ENCODE measurements at regions not wholly inside any gene's neighbourhood (a gene's known extent, or its start where the extent isn't known, plus 50 kb on each side); places are given as distances from the start of the nearest gene placed in this dataset.

DNA sequence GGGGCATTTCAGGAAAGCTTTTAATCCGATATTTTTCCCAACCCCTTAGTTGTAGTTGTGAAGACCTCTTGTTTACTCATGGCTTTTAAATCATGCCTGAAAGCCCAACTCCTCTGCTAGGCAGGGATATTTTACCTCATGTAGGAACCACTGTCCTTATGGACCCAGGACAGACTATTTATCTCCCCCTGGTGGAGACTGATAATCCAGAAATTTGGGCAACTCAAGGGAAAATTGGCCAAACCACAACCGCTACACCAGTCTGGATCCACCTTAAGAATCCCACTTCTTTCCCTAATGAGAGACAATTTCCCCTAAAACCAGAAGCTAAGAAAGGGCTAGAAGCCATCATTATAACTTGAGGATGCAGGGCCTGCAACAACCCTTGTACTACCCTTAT lies 248.1 kb upstream of the STAC start:
- Histone ChIP-seq H3K9me2 (replicated peaks; ENCODE audit: insufficient read depth, low read length) (no peaks in the 10 kb centered on the region), H3K79me2 (ENCODE audit: low read length) (no peaks in the 10 kb centered on the region), H3K4me1 (ENCODE audit: low read length) (no peaks in the 10 kb centered on the region), H3K27ac (ENCODE audit: low read length) (no peak overlapping the region), H3F3A (ENCODE audit: insufficient read depth, low read length) (no peaks in the 10 kb centered on the region), H4K20me1 (ENCODE audit: insufficient read depth, low read length) (no peaks in the 10 kb centered on the region), H2AFZ (ENCODE audit: low read length) (no peak overlapping the region), H3K4me2 (ENCODE audit: low read depth, low read length) (no peak overlapping the region), H3K9ac (ENCODE audit: low read length) (no peak overlapping the region), H3K27me3 (replicated peaks; ENCODE audit: insufficient read depth, low read length) (no peaks in the 10 kb centered on the region), H3K9me3 (replicated peaks; ENCODE audit: insufficient read depth, low read length) (no peaks in the 10 kb centered on the region), H3K4me3 (ENCODE audit: low read length) (no peak overlapping the region), H3K36me3 (replicated peaks; ENCODE audit: insufficient read depth, low read length) (no peaks in the 10 kb centered on the region)
- DNase-seq, result no peak
- TF ChIP-seq EZH2 (optimal IDR thresholded peaks at IDR 0.05; ENCODE audit: low read depth, low read length) (no peak), CTCF (IDR thresholded peaks at IDR 0.05; ENCODE audit: low read length) (0 out of 2 replicates have a peak, but pooled peaks have one; percentile 9)

DNA sequence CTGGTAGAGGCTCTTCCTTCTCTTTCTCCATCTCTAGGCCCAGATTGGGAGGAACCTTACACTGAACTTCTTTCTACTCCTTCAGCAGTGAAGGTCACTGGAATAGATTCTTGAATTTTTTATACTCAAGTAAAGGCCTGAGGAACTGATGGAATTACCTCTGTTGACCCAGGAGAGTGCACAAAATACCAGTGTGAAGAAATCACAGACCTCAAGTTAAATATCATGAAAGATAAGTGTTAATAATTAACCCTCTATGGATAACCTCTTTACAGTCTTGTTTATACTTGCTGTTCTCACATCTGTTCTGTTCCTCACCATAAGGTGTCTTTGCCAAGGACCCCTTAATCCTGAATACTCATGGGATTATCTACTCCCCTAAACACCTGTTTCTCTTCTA lies 244.4 kb upstream of the STAC start:
- Histone ChIP-seq H3K4me3 (ENCODE audit: low read length) (no peak overlapping the region), H3K4me1 (ENCODE audit: low read length) (no peaks in the 10 kb centered on the region), H3K9ac (ENCODE audit: low read length) (no peak overlapping the region), H3K27ac (ENCODE audit: low read length) (no peak overlapping the region), H3K36me3 (replicated peaks; ENCODE audit: insufficient read depth, low read length) (no peaks in the 10 kb centered on the region), H3K79me2 (ENCODE audit: low read length) (no peaks in the 10 kb centered on the region), H2AFZ (ENCODE audit: low read length) (no peak overlapping the region), H3K27me3 (replicated peaks; ENCODE audit: insufficient read depth, low read length) (no peaks in the 10 kb centered on the region), H3K4me2 (ENCODE audit: low read depth, low read length) (no peak overlapping the region), H3K9me3 (replicated peaks; ENCODE audit: insufficient read depth, low read length) (no peaks in the 10 kb centered on the region), H3K9me2 (replicated peaks; ENCODE audit: insufficient read depth, low read length) (no peaks in the 10 kb centered on the region), H3F3A (ENCODE audit: insufficient read depth, low read length) (no peaks in the 10 kb centered on the region), H4K20me1 (ENCODE audit: insufficient read depth, low read length) (no peaks in the 10 kb centered on the region)
- DNase-seq, result no peak
- TF ChIP-seq CTCF (IDR thresholded peaks at IDR 0.05; ENCODE audit: low read length) (no peak), EZH2phosphoT487 (IDR thresholded peaks at IDR 0.05; ENCODE audit: low read length) (no peak), EZH2 (optimal IDR thresholded peaks at IDR 0.05; ENCODE audit: low read depth, low read length) (no peak)

- Histone ChIP-seq H3K9me2 (replicated peaks; ENCODE audit: insufficient read depth, low read length) (no peaks in the 10 kb centered on the region), H3K4me3 (ENCODE audit: low read length) (no peak overlapping the region), H4K20me1 (ENCODE audit: insufficient read depth, low read length) (no peaks in the 10 kb centered on the region), H3K79me2 (ENCODE audit: low read length) (no peaks in the 10 kb centered on the region), H3F3A (ENCODE audit: insufficient read depth, low read length) (no peaks in the 10 kb centered on the region), H3K27ac (ENCODE audit: low read length) (no peak overlapping the region), H2AFZ (ENCODE audit: low read length) (no peak overlapping the region), H3K4me2 (ENCODE audit: low read depth, low read length) (no peak overlapping the region), H3K4me1 (ENCODE audit: low read length) (no peaks in the 10 kb centered on the region), H3K36me3 (replicated peaks; ENCODE audit: insufficient read depth, low read length) (no peaks in the 10 kb centered on the region), H3K27me3 (replicated peaks; ENCODE audit: insufficient read depth, low read length) (no peaks in the 10 kb centered on the region), H3K9ac (ENCODE audit: low read length) (no peak overlapping the region), H3K9me3 (replicated peaks; ENCODE audit: insufficient read depth, low read length) (no peaks in the 10 kb centered on the region)
- TF ChIP-seq EZH2phosphoT487 (IDR thresholded peaks at IDR 0.05; ENCODE audit: low read length) (no peak), EZH2 (optimal IDR thresholded peaks at IDR 0.05; ENCODE audit: low read depth, low read length) (no peak), CTCF (IDR thresholded peaks at IDR 0.05; ENCODE audit: low read length) (no peak)
- DNase-seq, result no peak
These were observed 237.6 kb upstream of the STAC start for GRCh38 chr3:36142746-36143145.
